GM21717 (cell line): ENCODE measurements at regions not wholly inside any gene's neighbourhood (a gene's known extent, or its start where the extent isn't known, plus 50 kb on each side); places are given as distances from the start of the nearest gene placed in this dataset.

Experiments
- ATAC-seq: cut with Tn5 transposase; IDR thresholded peaks from one replicate; pipeline ENCODE4 v1.9.1; 2021; ENCODE audit warnings: mild to moderate bottlenecking, moderate library complexity; ENCODE audit not compliant: unreplicated experiment

DNA sequence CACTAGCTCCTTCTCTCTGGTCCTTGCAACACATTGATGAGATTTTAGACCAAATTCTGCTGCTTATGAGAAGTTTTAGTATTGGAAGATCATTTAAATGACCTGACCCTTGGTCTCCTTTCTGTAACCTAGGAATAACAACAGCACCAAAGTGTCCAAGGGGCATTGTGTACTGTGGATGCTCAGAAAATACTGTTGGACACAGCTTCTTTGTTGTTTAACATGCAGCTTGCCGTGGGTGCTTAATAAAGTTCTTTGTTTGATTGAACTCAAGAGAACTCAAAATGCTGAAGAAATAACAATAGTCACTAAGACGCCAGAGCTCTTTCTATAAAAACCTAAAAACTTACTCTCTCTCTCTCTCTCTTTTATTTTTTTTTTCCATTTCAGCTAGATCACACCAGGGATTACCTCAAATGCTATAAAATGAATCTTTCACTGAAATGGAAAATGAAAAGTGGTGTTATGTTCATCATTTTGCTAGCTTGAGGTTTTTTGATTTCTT, 548.9 kb upstream of the CDH8 start:
- no peak for ATAC-seq

DNA sequence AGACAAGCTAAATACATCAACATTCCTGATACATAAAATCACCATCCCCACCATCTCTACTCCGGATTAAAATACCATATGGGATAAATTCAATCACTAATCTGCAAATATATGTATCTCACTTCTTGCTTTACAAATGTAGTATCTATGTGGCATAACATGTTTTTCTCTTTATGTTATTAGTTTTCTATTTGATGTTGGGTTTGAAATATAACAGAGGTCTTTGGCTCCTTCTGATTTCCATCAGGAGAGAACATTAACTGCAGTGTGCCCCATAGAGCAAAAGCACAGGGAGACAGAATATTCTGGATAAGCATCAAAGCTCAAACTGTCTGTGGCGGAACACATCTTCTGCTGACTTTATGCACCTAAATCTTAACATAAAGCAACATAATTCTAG, 547.2 kb upstream of the CDH8 start:
- ATAC-seq = no peak

DNA sequence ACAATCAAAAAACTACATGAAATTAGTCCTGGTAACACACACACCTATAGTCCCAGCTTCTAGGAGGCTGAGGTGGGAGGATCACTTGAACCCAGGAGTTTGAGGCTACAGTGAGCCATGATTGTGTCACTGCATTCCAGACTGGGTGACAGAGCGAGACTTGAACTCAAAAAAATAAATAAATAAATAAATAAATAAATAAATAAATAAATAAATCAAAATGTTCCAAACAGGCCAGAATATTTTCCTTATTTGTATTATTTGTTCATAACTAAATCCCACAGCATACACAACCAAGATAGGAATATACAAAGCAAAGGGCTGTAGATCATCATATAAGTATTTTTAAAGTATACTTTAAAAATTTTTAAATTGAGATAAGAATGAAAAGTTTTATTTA, 537.2 kb upstream of the CDH8 start:
- ATAC-seq = no peak

GRCh38 chr16:62568926-62569325, 532.7 kb upstream of the CDH8 start:
- no peak for ATAC-seq

DNA sequence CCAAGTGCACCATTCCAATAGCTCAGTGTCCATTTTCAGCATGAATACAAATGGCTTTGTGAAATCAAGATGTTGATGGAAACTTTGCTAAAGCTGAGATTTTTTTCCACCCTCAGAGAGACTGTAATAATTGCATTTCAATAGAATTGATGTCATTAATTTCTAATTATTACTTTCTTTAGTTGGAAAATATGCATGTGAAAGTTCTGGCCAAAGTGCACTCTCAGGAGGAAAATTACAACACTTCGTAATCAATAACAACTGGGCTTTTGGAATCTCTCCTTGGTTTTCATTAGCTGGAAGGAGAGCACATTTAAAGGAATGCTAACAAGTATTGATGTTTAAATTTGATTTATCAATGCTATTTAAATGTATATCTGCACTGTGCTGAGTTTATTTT, 529.5 kb upstream of the CDH8 start:
- no peak for ATAC-seq

GRCh38 chr16:62564291-62564690, 528.1 kb upstream of the CDH8 start:
- ATAC-seq = no peak

- no peak for ATAC-seq
Observed at GRCh38 chr16:62562121-62562520, 525.9 kb upstream of the CDH8 start.

GRCh38 chr16:62549875-62550274, 513.6 kb upstream of the CDH8 start:
- no peak for ATAC-seq

DNA sequence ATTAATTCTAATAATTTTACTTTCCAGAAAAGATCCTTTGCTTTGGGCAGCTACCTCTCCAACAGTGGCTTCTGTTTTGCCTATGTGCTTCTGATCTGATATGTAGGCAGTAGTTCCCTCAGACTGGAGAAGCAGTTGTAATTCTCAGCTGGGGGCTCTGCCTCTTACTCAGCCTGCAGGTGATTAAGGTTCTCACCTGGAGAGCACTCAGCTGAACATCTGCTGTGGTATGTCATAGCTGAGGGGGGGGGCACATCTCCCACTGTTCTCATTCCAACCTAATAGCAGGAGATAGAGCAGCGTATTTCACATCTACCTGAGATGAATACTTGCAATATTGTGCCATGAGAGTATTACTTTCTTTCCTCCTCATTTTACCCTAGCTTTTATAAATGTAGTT, 511.9 kb upstream of the CDH8 start:
- no peak for ATAC-seq

- no peak for ATAC-seq
Observed at GRCh38 chr16:62546701-62547100, 510.5 kb upstream of the CDH8 start.

DNA sequence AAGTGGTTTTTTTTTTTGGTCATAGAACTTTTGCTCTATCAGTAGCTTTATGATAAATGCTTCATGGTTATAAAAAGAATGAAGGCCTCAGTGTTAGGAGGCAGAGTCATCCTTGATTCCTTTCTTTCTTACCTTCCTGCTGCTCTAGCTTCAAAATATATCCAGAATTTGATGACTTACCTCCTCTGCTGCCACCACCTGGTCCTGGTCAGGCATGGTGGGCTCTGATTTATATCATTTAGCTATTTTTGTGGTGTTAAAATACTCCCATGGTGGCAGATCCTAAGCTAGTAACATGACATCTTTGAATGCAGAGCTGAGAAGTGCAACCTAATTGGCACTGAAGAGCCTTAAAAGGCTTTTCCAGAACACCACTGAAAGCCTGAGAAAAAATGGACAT, 508.8 kb upstream of the CDH8 start:
- no peak for ATAC-seq

DNA sequence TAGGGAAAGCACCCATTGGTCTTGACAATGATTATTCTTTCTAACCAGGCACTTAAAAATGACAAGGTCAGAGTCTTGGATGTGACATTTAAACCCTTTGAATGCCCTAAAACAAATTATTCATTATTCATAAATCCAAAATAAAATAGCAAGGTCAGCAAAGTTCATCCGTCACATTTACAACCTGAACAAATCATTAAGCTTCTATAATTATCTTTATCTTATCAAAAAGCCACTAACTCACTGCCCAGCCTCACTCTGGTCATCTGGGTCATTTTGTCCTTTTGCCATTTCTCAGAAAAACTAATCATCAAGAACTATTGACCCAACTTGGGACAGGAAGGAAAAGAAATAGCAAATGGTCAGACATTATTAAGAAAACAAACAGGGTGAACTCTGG, 507.3 kb upstream of the CDH8 start:
- ATAC-seq = no peak

- ATAC-seq = no peak
Observed at GRCh38 chr16:62539657-62540056, 503.4 kb upstream of the CDH8 start.

GRCh38 chr16:62530426-62530825, 494.2 kb upstream of the CDH8 start:
- ATAC-seq = no peak

DNA sequence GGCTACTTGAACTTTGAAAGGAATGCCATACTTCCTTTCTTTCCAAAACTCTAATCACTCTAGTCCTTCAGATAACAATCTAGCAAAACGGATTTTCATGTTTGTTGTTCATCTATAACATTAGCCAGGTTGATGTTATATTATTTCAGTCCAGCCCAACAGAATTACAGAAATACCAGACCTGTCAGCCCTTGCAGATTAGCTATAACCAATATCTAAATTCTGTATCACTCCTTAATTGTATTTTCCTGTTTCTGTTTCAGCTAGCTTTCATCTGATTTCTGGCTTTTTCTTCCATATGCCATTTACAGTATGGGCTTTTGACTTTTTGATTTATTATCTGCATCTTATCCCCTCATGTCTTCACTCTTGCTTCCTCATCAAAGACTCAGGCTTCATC, 479.8 kb upstream of the CDH8 start:
- no peak for ATAC-seq

GRCh38 chr16:62503073-62503472, 466.8 kb upstream of the CDH8 start:
- ATAC-seq = no peak

DNA sequence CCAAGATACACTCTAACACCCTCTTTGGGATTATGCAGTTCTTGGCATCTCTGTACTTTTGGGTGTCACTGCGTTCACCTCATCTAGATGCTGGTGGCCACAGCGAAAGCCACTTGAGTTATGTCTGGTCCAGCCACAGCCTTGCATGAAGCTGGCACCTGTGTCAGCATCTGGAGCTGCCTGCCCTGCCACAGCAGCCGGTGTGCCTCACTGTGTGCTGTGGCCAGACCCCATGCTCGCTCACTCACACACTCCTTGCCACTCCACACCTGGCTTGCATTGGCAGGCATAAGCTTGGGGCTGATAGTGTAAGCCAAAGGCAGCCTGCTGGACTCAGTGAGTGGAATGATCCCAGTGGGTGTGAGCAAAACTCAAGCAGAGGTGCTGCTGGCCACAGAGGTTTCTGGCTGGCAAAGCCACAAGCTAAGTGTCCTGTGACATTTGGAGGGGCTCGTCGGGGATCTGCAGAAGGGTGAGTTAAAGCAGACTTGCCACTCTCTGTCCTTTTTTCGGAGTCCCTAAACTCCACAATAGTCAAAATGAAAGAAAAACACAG, 442.7 kb upstream of the CDH8 start:
- ATAC-seq = no peak

DNA sequence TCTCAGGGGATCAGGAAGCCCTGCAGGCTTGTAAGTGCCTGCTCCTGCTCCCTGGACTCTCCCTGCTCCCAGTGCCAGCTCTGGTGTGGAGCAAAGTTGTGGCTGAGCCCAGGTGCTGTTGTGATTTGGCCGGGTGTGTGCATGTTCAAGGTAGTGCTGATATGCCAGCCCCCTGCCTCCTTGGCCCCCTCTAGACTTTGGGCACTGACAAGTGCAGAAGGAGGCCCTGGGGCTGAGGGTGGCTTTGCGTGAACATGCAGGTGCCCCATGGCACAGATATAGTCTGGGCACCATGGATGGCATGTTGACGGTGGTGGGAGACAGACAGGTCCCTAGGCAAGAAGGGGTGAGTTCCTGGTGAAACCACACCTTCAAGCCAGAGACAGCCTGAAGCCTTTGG, 441.6 kb upstream of the CDH8 start:
- ATAC-seq = no peak

DNA sequence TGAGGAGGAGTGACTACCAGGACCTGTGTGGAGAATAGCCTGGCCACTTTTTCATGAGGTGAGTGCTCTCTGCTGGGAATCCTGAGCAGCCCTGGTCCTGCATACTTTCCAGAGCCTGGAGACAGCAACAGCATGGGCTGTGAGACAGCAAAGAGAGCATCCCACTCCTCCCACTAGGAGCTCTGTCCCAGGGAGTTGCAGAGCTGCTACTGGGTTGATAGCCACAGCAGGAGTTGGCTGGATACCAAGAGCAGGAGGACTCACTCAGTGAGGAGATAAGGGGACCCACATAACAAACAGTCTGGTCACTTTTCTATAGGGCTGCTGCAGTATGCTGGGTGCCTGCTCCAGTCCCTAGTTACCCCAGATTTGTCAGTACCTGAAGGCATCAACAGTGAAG, 439.3 kb upstream of the CDH8 start:
- ATAC-seq = no peak

DNA sequence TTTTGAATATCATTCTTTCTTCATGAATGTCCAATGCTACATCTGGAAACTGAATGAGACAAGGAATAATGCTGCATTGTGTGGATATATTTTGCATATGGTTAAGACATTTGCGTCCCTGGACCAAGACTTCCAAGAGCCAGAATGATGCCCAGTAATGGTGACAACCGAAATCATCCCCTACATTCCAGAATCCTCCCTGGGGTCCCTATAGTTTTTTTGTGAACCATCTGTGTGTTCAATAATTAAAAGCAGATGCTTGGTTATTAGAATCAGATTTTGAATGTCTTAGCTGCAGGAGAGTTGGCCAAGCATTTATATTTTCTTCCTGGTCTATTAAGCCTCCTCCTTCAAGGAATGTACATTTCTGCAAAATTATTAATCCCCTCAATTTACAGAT, 426.7 kb upstream of the CDH8 start:
- ATAC-seq = no peak

GRCh38 chr16:62450291-62450690, 414.1 kb upstream of the CDH8 start:
- no peak for ATAC-seq

GRCh38 chr16:62445909-62446308, 409.7 kb upstream of the CDH8 start:
- no peak for ATAC-seq

- ATAC-seq = no peak
Observed at GRCh38 chr16:62424206-62424605, 388.0 kb upstream of the CDH8 start.

GRCh38 chr16:62408760-62409159, 372.5 kb upstream of the CDH8 start:
- ATAC-seq = no peak
